ENCODE measurements at regions not wholly inside any gene's neighbourhood (a gene's known extent, or its start where the extent isn't known, plus 50 kb on each side); places are given as distances from the start of the nearest gene placed in this dataset.

GRCh38 chr2:52818958-52819357 is 948.6 kb upstream of the CHAC2 start:
- Histone ChIP-seq H4K20me1 (no peaks in the 10 kb centered on the region), H3K4me3 (no peak overlapping the region), H3K27ac (no peak overlapping the region), H3K27me3 (no peaks in the 10 kb centered on the region), H3K36me3 (no peaks in the 10 kb centered on the region), H3K4me2 (no peak overlapping the region), H3K9ac (no peak overlapping the region), H3K4me1 (no peaks in the 10 kb centered on the region), H3K9me3 (replicated peaks in 1 of 11) (no peaks in the 10 kb centered on the region)
- TF ChIP-seq Cebpa-rat (IDR thresholded peaks at IDR 0.05): no peak

GRCh38 chr2:52810460-52810859 is 957.1 kb upstream of the CHAC2 start:
- Histone ChIP-seq H3K4me2 (no peak overlapping the region), H3K9me3 (replicated peaks in 1 of 11) (no peaks in the 10 kb centered on the region), H3K27me3 (no peaks in the 10 kb centered on the region), H3K4me1 (no peaks in the 10 kb centered on the region), H3K27ac (no peak overlapping the region), H3K9ac (no peak overlapping the region), H4K20me1 (no peaks in the 10 kb centered on the region), H3K4me3 (no peak overlapping the region), H3K36me3 (no peaks in the 10 kb centered on the region)
- TF ChIP-seq Cebpa-rat (IDR thresholded peaks at IDR 0.05): no peak

GRCh38 chr2:52805901-52806410 is 961.6 kb upstream of the CHAC2 start:
- no peaks in the 10 kb centered on the region for H3K36me3 ChIP-seq
- H3K4me2 ChIP-seq: no peak overlapping the region
- no peak for TF ChIP-seq Cebpa-rat (IDR thresholded peaks at IDR 0.05)
- H3K27me3 ChIP-seq: no peaks in the 10 kb centered on the region
- H3K4me3 ChIP-seq: no peak overlapping the region
- H4K20me1 ChIP-seq: no peaks in the 10 kb centered on the region
- H3K9ac ChIP-seq: no peak overlapping the region
- peaks cover 0 to 17% (median 9%) of the 10 kb centered on the region in 11 experiments; a peak in 16 of 22 replicates for H3K9me3 ChIP-seq (replicated peaks in 1 of 11)
- no peak overlapping the region for H3K27ac ChIP-seq
- H3K4me1 ChIP-seq: 0 out of 20 replicates have a peak, but pooled peaks cover 0 to 6% (median 0%) of the 10 kb centered on the region in 10 experiments

GRCh38 chr2:52794581-52794980 is 973.0 kb upstream of the CHAC2 start:
- Histone ChIP-seq H3K4me1 (no peaks in the 10 kb centered on the region), H3K27ac (no peak overlapping the region), H3K9ac (no peak overlapping the region), H3K4me2 (no peak overlapping the region), H3K4me3 (no peak overlapping the region), H3K9me3 (replicated peaks in 1 of 11) (peaks cover 0 to 11% (median 0%) of the 10 kb centered on the region in 11 experiments; a peak in 1 of 22 replicates), H3K36me3 (no peaks in the 10 kb centered on the region), H3K27me3 (no peaks in the 10 kb centered on the region), H4K20me1 (no peaks in the 10 kb centered on the region)
- no peak for TF ChIP-seq Cebpa-rat (IDR thresholded peaks at IDR 0.05)

- TF ChIP-seq Cebpa-rat (IDR thresholded peaks at IDR 0.05): no peak
- Histone ChIP-seq H4K20me1 (no peaks in the 10 kb centered on the region), H3K9ac (no peak overlapping the region), H3K9me3 (replicated peaks in 1 of 11) (no peaks in the 10 kb centered on the region), H3K27ac (no peak overlapping the region), H3K36me3 (no peaks in the 10 kb centered on the region), H3K4me1 (no peaks in the 10 kb centered on the region), H3K4me3 (no peak overlapping the region), H3K27me3 (no peaks in the 10 kb centered on the region), H3K4me2 (no peak overlapping the region)
Measured at GRCh38 chr2:52779446-52779845, 988.2 kb upstream of the CHAC2 start.

GRCh38 chr2:52776571-52776970 is 991.0 kb upstream of the CHAC2 start:
- no peak overlapping the region for H3K9ac ChIP-seq
- no peaks in the 10 kb centered on the region for H3K4me1 ChIP-seq
- H3K27ac ChIP-seq: no peak overlapping the region
- H4K20me1 ChIP-seq: no peaks in the 10 kb centered on the region
- 0 out of 22 replicates have a peak, but pooled peaks cover 0 to 5% (median 0%) of the 10 kb centered on the region in 11 experiments for H3K9me3 ChIP-seq (replicated peaks in 1 of 11)
- no peaks in the 10 kb centered on the region for H3K27me3 ChIP-seq
- H3K4me2 ChIP-seq: no peak overlapping the region
- TF ChIP-seq Cebpa-rat (IDR thresholded peaks at IDR 0.05): no peak
- H3K36me3 ChIP-seq: no peaks in the 10 kb centered on the region
- H3K4me3 ChIP-seq: no peak overlapping the region

- TF ChIP-seq Cebpa-rat (IDR thresholded peaks at IDR 0.05): no peak
- H3K4me1 ChIP-seq: no peaks in the 10 kb centered on the region
- H3K27me3 ChIP-seq: no peaks in the 10 kb centered on the region
Measured at GRCh38 chr2:52775674-52776073, 991.9 kb upstream of the CHAC2 start.

GRCh38 chr2:52765735-52766134 is 1001.9 kb upstream of the CHAC2 start:
- no peak overlapping the region for H3K27ac ChIP-seq
- no peaks in the 10 kb centered on the region for H3K27me3 ChIP-seq
- no peaks in the 10 kb centered on the region for H3K4me1 ChIP-seq
- H3K36me3 ChIP-seq: no peaks in the 10 kb centered on the region
- no peak overlapping the region for H3K4me2 ChIP-seq
- no peaks in the 10 kb centered on the region for H3K9me3 ChIP-seq (replicated peaks in 1 of 11)
- H3K9ac ChIP-seq: no peak overlapping the region
- no peak for TF ChIP-seq Cebpa-rat (IDR thresholded peaks at IDR 0.05)
- no peaks in the 10 kb centered on the region for H4K20me1 ChIP-seq
- no peak overlapping the region for H3K4me3 ChIP-seq

More at GRCh38 chr2:52775674-52776073, 991.9 kb upstream of the CHAC2 start:
- 0 out of 22 replicates have a peak, but pooled peaks cover 0 to 5% (median 0%) of the 10 kb centered on the region in 11 experiments for H3K9me3 ChIP-seq (replicated peaks in 1 of 11)
- no peak overlapping the region for H3K4me2 ChIP-seq
- no peaks in the 10 kb centered on the region for H4K20me1 ChIP-seq
- H3K27ac ChIP-seq: no peak overlapping the region
- no peaks in the 10 kb centered on the region for H3K36me3 ChIP-seq
- no peak overlapping the region for H3K9ac ChIP-seq
- no peak overlapping the region for H3K4me3 ChIP-seq

GRCh38 chr2:52749764-52750163 is 1017.8 kb upstream of the CHAC2 start:
- Histone ChIP-seq H3K9me3 (replicated peaks in 1 of 11) (peaks cover 11 to 34% (median 15%) of the 10 kb centered on the region in 11 experiments; a peak in 21 of 22 replicates), H3K27me3 (no peaks in the 10 kb centered on the region), H3K4me2 (no peak overlapping the region), H3K4me3 (no peak overlapping the region), H3K4me1 (peaks cover 0 to 7% (median 0%) of the 10 kb centered on the region in 10 experiments; a peak in 1 of 20 replicates), H3K36me3 (no peaks in the 10 kb centered on the region), H4K20me1 (no peaks in the 10 kb centered on the region), H3K27ac (no peak overlapping the region), H3K9ac (no peak overlapping the region)
- TF ChIP-seq Cebpa-rat (IDR thresholded peaks at IDR 0.05): no peak

- no peak for TF ChIP-seq Cebpa-rat (IDR thresholded peaks at IDR 0.05)
- H3K9ac ChIP-seq: no peak overlapping the region
- no peaks in the 10 kb centered on the region for H3K27me3 ChIP-seq
- H3K27ac ChIP-seq: no peak overlapping the region
- H3K4me3 ChIP-seq: no peak overlapping the region
- H3K36me3 ChIP-seq: no peaks in the 10 kb centered on the region
- H3K4me1 ChIP-seq: peaks cover 0 to 8% (median 0%) of the 10 kb centered on the region in 10 experiments; a peak in 1 of 20 replicates
- H3K9me3 ChIP-seq (replicated peaks in 1 of 11): peaks cover 11 to 34% (median 15%) of the 10 kb centered on the region in 11 experiments; a peak in 21 of 22 replicates
- no peaks in the 10 kb centered on the region for H4K20me1 ChIP-seq
- H3K4me2 ChIP-seq: no peak overlapping the region; a peak in 1 of 22 replicates
Measured at GRCh38 chr2:52745144-52745543, 1022.5 kb upstream of the CHAC2 start.
